GM23338 (cell line): ENCODE measurements at regions not wholly inside any gene's neighbourhood (a gene's known extent, or its start where the extent isn't known, plus 50 kb on each side); places are given as distances from the start of the nearest gene placed in this dataset.
A peak's percentile ranks its signal among the peaks of the same experiment; 100 is the strongest.
"Not testable (repeated sequence)": the region's sequence is repeated elsewhere in the genome, so short reads cannot be mapped to it uniquely, and the experiment has no call there.

ENCODE experiments used
- ATAC-seq: fragments of 200-7000 bp; cut with Tn5 transposase; 3 replicates; pipeline ENCODE4 v1.9.1; 2020
- DNase-seq: peaks from one replicate; pipeline ENCODE4 v3.0.0-alpha.2; 2015; ENCODE audit warnings: low spot score
- H2AFZ ChIP-seq: fragments of 200-600 bp; sonication (generic); 2 replicates; pipeline ENCODE4 v1.8.0; 2016; ENCODE audit warnings: antibody characterized with exemption, mild to moderate bottlenecking, moderate library complexity
- H3F3A ChIP-seq: fragments of 200-600 bp; sonication (generic); replicated peaks from 2 replicates; pipeline ENCODE4 v1.8.0; 2017; ENCODE audit warnings: antibody characterized with exemption, mixed run types, low read depth
- H3K27ac ChIP-seq: fragments of 200-600 bp; sonication (generic); 2 replicates; pipeline ENCODE4 v1.6.1; 2016; ENCODE audit warnings: low read depth
- H3K27me3 ChIP-seq: fragments of 200-600 bp; sonication (generic); 2 replicates; pipeline ENCODE4 v1.8.0; 2016; ENCODE audit warnings: mild to moderate bottlenecking, mixed run types, moderate library complexity; ENCODE audit not compliant: insufficient read depth
- H3K36me3 ChIP-seq: fragments of 200-600 bp; sonication (generic); 2 replicates; pipeline ENCODE4 v1.8.0; 2016; ENCODE audit warnings: mild to moderate bottlenecking; ENCODE audit not compliant: insufficient read depth
- H3K4me1 ChIP-seq: fragments of 200-600 bp; sonication (generic); 2 replicates; pipeline ENCODE4 v1.8.0; 2016; ENCODE audit warnings: mild to moderate bottlenecking, moderate library complexity; ENCODE audit not compliant: insufficient read depth
- H3K4me2 ChIP-seq: fragments of 200-600 bp; sonication (generic); 2 replicates; pipeline ENCODE4 v1.7.1; 2017; ENCODE audit warnings: mixed run types
- H3K4me3 ChIP-seq: fragments of 200-600 bp; sonication (generic); 2 replicates; pipeline ENCODE4 v1.6.1; 2016; ENCODE audit warnings: mixed run types
- H3K79me2 ChIP-seq: fragments of 200-600 bp; sonication (generic); replicated peaks from 2 replicates; pipeline ENCODE4 v1.8.0; 2017; ENCODE audit warnings: mild to moderate bottlenecking; ENCODE audit not compliant: insufficient read depth
- H3K9me2 ChIP-seq: fragments of 200-600 bp; sonication (generic); 2 replicates; pipeline ENCODE4 v1.8.0; 2017; ENCODE audit not compliant: insufficient read depth
- H4K20me1 ChIP-seq: fragments of 200-600 bp; sonication (generic); replicated peaks from 2 replicates; pipeline ENCODE4 v1.8.0; 2017; ENCODE audit warnings: mild to moderate bottlenecking; ENCODE audit not compliant: insufficient read depth
- H3K27ac Mint-ChIP-seq: 2 replicates; pipeline ENCODE4 v1.8.0; 2020; ENCODE audit warnings: inconsistent platforms, mild to moderate bottlenecking, moderate library complexity, mixed read lengths
- H3K27me3 Mint-ChIP-seq: 3 replicates; pipeline ENCODE4 v1.8.0; 2022; ENCODE audit warnings: low read depth, mild to moderate bottlenecking, moderate library complexity, mixed read lengths, inconsistent platforms; ENCODE audit not compliant: insufficient read depth, poor library complexity
- H3K36me3 Mint-ChIP-seq: 3 replicates; pipeline ENCODE4 v1.8.0; 2021; ENCODE audit warnings: low read depth, mild to moderate bottlenecking, inconsistent platforms, moderate library complexity, mixed read lengths
- H3K4me1 Mint-ChIP-seq: 3 replicates; pipeline ENCODE4 v1.8.0; 2020; ENCODE audit warnings: mild to moderate bottlenecking, inconsistent platforms, mixed read lengths
- H3K4me3 Mint-ChIP-seq: 3 replicates; pipeline ENCODE4 v1.8.0; 2021; ENCODE audit warnings: moderate library complexity, mild to moderate bottlenecking, inconsistent platforms, mixed read lengths
- H3K9me3 Mint-ChIP-seq: 3 replicates; pipeline ENCODE4 v1.8.0; 2020; ENCODE audit warnings: moderate library complexity, mild to moderate bottlenecking, inconsistent platforms, mixed read lengths
- NANOG ChIP-seq: IDR thresholded peaks from 2 replicates; pipeline ENCODE4 v1.6.1; 2016; ENCODE audit warnings: antibody characterized with exemption, borderline replicate concordance
- ZNF114 ChIP-seq: fragments of 250-450 bp; sonication (Bioruptor Pico); IDR thresholded peaks from 2 replicates; pipeline ENCODE4 v1.5.0; 2020; ENCODE audit warnings: mild to moderate bottlenecking, moderate library complexity
- TF ChIP-seq, protein P1 (sequence below), 2 experiments: fragments of 200-600 bp in 1 of 2; sonication (generic) in 1 of 2; conservative IDR thresholded peaks; 2 replicates each; pipeline versions ENCODE4 v1.5.1 to v1.6.1; 2016 to 2017; ENCODE audit warnings: antibody characterized with exemption in 2 of 2, low read depth in 2 of 2, mild to moderate bottlenecking in 2 of 2, moderate library complexity in 1 of 2

DNA sequence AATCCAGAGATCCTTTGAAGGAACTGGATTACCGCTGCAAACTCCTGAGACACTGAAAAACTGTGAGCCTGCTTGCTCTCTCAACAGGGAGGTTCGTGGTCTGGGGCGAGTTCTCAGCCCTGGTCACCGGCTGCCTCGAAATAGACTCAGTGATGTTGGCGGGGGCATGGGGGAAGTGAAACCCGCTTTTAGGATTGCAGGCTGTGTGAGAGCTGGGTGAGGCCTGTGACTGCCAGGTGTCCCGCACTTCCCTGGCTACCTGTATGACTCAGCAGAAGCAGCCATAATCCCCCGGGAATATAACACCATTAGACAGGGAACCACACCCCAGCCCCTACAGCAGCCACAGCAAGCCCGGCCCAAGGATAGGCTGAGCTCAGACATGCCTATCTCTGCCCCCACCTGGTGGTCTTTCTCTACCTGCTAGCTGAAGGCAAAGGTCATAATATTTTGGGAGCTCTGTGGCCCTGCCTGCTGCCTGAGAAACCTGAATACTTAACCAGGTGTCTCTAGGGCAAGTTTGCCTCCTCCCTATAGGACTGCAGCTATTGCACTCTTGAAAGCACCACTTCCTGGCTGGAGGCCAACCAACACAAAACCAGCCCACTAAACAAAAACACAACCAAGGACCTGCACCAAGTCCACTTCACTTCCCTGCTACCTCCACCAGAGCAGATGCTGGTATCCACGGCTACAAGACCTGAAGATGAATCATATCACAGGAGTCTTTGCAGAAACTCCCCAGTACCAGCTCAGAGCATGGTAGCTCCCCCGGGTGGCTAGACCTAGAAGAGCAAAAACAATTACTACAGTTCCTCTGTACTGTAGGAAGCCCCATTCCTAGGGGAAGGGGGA lies 202.0 kb downstream of the RRAGB start:
- H3K27me3 Mint-ChIP-seq: no peaks in the 10 kb centered on the region
- Histone ChIP-seq H4K20me1 (no peaks in the 10 kb centered on the region), H3K9me2 (no peaks in the 10 kb centered on the region), H3F3A (no peaks in the 10 kb centered on the region), H3K79me2 (no peaks in the 10 kb centered on the region), H3K4me2 (no peak overlapping the region), H3K4me1 (no peaks in the 10 kb centered on the region), H2AFZ (no peak overlapping the region), H3K27ac (no peak overlapping the region), H3K4me3 (no peak overlapping the region), H3K36me3 (no peaks in the 10 kb centered on the region), H3K27me3 (no peaks in the 10 kb centered on the region)
- no peak overlapping the region for H3K4me3 Mint-ChIP-seq
- no peak for ATAC-seq
- no peak overlapping the region; the same call in 1 of the 2 replicates for H3K27ac Mint-ChIP-seq
- H3K4me1 Mint-ChIP-seq: no peaks in the 10 kb centered on the region
- peaks cover 26% of the 10 kb centered on the region for H3K36me3 Mint-ChIP-seq
- peaks cover 12% of the 10 kb centered on the region for H3K9me3 Mint-ChIP-seq
- TF ChIP-seq, protein P1, sequence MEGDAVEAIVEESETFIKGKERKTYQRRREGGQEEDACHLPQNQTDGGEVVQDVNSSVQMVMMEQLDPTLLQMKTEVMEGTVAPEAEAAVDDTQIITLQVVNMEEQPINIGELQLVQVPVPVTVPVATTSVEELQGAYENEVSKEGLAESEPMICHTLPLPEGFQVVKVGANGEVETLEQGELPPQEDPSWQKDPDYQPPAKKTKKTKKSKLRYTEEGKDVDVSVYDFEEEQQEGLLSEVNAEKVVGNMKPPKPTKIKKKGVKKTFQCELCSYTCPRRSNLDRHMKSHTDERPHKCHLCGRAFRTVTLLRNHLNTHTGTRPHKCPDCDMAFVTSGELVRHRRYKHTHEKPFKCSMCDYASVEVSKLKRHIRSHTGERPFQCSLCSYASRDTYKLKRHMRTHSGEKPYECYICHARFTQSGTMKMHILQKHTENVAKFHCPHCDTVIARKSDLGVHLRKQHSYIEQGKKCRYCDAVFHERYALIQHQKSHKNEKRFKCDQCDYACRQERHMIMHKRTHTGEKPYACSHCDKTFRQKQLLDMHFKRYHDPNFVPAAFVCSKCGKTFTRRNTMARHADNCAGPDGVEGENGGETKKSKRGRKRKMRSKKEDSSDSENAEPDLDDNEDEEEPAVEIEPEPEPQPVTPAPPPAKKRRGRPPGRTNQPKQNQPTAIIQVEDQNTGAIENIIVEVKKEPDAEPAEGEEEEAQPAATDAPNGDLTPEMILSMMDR (conservative IDR thresholded peaks at IDR 0.05; ENCODE audit: low read depth in 2 of 2): peak in 1 of 2 experiments; percentile 27; a peak in 2 of 4 replicates
- no peak for TF ChIP-seq ZNF114 (CRISPR knock-in tag)
- DNase-seq: peak; percentile 6

DNA sequence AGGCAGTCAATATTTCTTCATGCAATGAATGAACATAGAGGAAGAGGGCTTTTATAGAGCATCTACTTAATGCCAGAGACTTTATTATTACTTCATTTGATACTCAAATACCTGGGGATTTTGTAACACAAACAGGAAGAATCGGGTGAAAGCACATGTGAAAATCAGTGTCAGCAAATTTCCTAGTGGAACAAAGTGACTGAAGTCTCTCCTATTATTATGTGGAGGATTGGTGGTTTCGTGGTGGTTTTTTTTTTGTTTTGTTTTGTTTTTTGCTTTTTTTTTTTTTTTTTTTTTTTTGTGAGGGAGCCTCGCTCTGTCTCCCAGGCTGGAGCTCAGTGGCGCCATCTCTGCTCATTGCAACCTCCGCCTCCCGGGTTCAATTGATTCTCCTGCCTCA lies 207.0 kb downstream of the RRAGB start:
- no peaks in the 10 kb centered on the region for H3K79me2 ChIP-seq
- peaks cover 23% of the 10 kb centered on the region for H3K36me3 Mint-ChIP-seq
- no peak overlapping the region for H3K27ac Mint-ChIP-seq
- peaks cover 23% of the 10 kb centered on the region for H3K9me3 Mint-ChIP-seq
- ATAC-seq (no peak), DNase-seq (peak; percentile 19)
- H3F3A ChIP-seq: no peaks in the 10 kb centered on the region
- no peaks in the 10 kb centered on the region for H3K4me1 ChIP-seq
- no peaks in the 10 kb centered on the region for H4K20me1 ChIP-seq
- no peaks in the 10 kb centered on the region for H3K36me3 ChIP-seq
- no peak overlapping the region for H3K27ac ChIP-seq
- no peaks in the 10 kb centered on the region for H3K27me3 Mint-ChIP-seq
- H3K4me3 Mint-ChIP-seq: no peak overlapping the region
- H3K4me3 ChIP-seq: no peak overlapping the region
- H3K27me3 ChIP-seq: no peaks in the 10 kb centered on the region
- no peaks in the 10 kb centered on the region for H3K4me1 Mint-ChIP-seq
- H3K4me2 ChIP-seq: no peak overlapping the region
- TF ChIP-seq, protein P1 (conservative IDR thresholded peaks at IDR 0.05; ENCODE audit: low read depth in 2 of 2): peak; percentile 14 to 15; a peak in 2 of 4 replicates
- no peak for TF ChIP-seq NANOG
- H3K9me2 ChIP-seq: no peaks in the 10 kb centered on the region
- no peak overlapping the region for H2AFZ ChIP-seq

DNA sequence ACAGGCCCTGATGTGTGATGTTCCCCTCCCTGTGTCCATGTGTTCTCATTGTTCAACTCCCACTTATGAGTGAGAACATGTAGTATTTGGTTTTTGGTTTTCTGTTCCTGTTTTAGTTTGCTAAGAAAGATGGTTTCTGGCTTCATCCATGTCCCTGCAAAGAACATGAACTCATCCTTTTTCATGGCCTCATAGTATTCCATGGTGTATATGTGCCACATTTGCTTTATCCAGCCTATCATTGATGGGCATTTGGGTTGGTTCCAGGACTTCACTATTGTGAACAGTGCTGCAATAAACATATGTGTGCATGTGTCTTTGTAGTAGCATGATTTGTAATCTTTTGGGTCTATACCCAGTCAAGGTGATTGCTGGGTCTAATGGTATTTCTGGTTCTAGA lies 211.0 kb downstream of the RRAGB start:
- H3K4me3 Mint-ChIP-seq, H3K79me2 ChIP-seq, H3K4me1 ChIP-seq, H4K20me1 ChIP-seq, H3K36me3 ChIP-seq, H3K4me1 Mint-ChIP-seq, H3K9me2 ChIP-seq, H3K27me3 ChIP-seq, H3K4me2 ChIP-seq, H3K36me3 Mint-ChIP-seq, DNase-seq, H3K27ac Mint-ChIP-seq, H3K27me3 Mint-ChIP-seq, H3F3A ChIP-seq, H2AFZ ChIP-seq, H3K4me3 ChIP-seq, H3K27ac ChIP-seq, ATAC-seq: not testable (repeated sequence)
- peaks cover 22% of the 10 kb centered on the region for H3K9me3 Mint-ChIP-seq
